ENCODE measurements at regions not wholly inside any gene's neighbourhood (a gene's known extent, or its start where the extent isn't known, plus 50 kb on each side); places are given as distances from the start of the nearest gene placed in this dataset.

DNA sequence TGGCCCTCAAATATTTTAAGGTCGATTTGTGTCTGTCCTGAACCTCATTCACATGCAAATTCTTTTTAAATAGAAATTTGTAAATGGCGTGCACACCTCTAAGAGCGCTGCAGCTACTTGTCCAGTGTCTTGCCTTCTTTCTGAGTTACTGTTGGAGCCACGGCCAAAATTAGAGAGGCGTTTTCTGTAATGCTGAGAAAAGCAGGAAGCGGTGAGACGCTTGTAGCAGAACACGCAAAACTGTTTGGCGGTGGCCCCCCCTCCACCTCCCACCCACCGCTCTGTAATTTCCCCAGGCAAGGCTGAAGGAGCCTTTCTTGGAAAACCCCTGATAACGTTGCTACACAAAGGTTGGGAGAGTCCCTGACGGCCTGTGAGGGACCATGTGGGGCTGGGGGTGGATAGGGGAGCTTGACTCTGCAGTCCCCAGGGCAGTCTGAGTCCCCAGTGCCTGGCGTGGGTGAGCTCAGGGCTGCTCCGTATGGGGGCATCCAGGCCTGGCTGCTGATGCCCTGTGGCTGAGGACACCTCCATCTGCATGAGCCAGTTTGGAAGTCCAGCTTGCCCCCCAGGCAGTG is 96.5 kb downstream of the GADD45G start:
- no peak overlapping the region for H3K4me3 ChIP-seq (ENCODE audit: low read depth, low read length)
- H3K36me3 ChIP-seq = no peaks in the 10 kb centered on the region
- no peaks in the 10 kb centered on the region for H3K4me1 ChIP-seq
- H3K9me3 ChIP-seq = no peaks in the 10 kb centered on the region
- no peaks in the 10 kb centered on the region for H3K27me3 ChIP-seq
- TF ChIP-seq CTCF (IDR thresholded peaks at IDR 0.05; ENCODE audit: low read depth, low read length) = no peak
- DNase-seq = no peak

- TF ChIP-seq CTCF (IDR thresholded peaks at IDR 0.05; ENCODE audit: low read depth, low read length) = no peak
- Histone ChIP-seq H3K36me3 (no peaks in the 10 kb centered on the region), H3K9me3 (no peaks in the 10 kb centered on the region), H3K4me3 (ENCODE audit: low read depth, low read length) (no peak overlapping the region), H3K4me1 (no peaks in the 10 kb centered on the region), H3K27me3 (no peaks in the 10 kb centered on the region)
- DNase-seq = no peak
Measured at GRCh38 chr9:89702401-89702800, 97.6 kb downstream of the GADD45G start.

- no peak for DNase-seq
- H3K4me3 ChIP-seq (ENCODE audit: low read depth, low read length) = no peak overlapping the region
- no peak for TF ChIP-seq CTCF (IDR thresholded peaks at IDR 0.05; ENCODE audit: low read depth, low read length)
- no peaks in the 10 kb centered on the region for H3K9me3 ChIP-seq
- no peaks in the 10 kb centered on the region for H3K36me3 ChIP-seq
- H3K27me3 ChIP-seq = no peaks in the 10 kb centered on the region
- H3K4me1 ChIP-seq = no peaks in the 10 kb centered on the region
Measured at GRCh38 chr9:89705651-89706050, 100.8 kb downstream of the GADD45G start.

- H3K9me3 ChIP-seq = no peaks in the 10 kb centered on the region
- TF ChIP-seq CTCF (IDR thresholded peaks at IDR 0.05; ENCODE audit: low read depth, low read length) = no peak
- no peaks in the 10 kb centered on the region for H3K4me1 ChIP-seq
- DNase-seq = no peak
- H3K36me3 ChIP-seq = no peaks in the 10 kb centered on the region
- no peaks in the 10 kb centered on the region for H3K27me3 ChIP-seq
- no peak overlapping the region for H3K4me3 ChIP-seq (ENCODE audit: low read depth, low read length)
Measured at GRCh38 chr9:89706086-89706485, 101.3 kb downstream of the GADD45G start.

GRCh38 chr9:89706731-89707191 is 101.9 kb downstream of the GADD45G start:
- Histone ChIP-seq H3K27me3 (no peaks in the 10 kb centered on the region), H3K4me1 (no peaks in the 10 kb centered on the region), H3K4me3 (ENCODE audit: low read depth, low read length) (no peak overlapping the region), H3K36me3 (no peaks in the 10 kb centered on the region), H3K9me3 (no peaks in the 10 kb centered on the region)
- TF ChIP-seq CTCF (IDR thresholded peaks at IDR 0.05; ENCODE audit: low read depth, low read length) = no peak
- DNase-seq = no peak

- TF ChIP-seq CTCF (IDR thresholded peaks at IDR 0.05; ENCODE audit: low read depth, low read length) = no peak
- no peaks in the 10 kb centered on the region for H3K27me3 ChIP-seq
Measured at GRCh38 chr9:89710697-89711096, 105.9 kb downstream of the GADD45G start.

More at GRCh38 chr9:89710697-89711096, 105.9 kb downstream of the GADD45G start:
- Histone ChIP-seq H3K9me3 (no peaks in the 10 kb centered on the region), H3K4me3 (ENCODE audit: low read depth, low read length) (no peak overlapping the region), H3K4me1 (no peaks in the 10 kb centered on the region), H3K36me3 (no peaks in the 10 kb centered on the region)
- DNase-seq = no peak
